ENCODE measurements at regions not wholly inside any gene's neighbourhood (a gene's known extent, or its start where the extent isn't known, plus 50 kb on each side); places are given as distances from the start of the nearest gene placed in this dataset.

GRCh38 chr6:137625808-137626207 is 131.6 kb upstream of the OLIG3 start:
- no peak for TF ChIP-seq POLR2AphosphoS5 (IDR thresholded peaks at IDR 0.05)
- no peak for TF ChIP-seq CTCF (IDR thresholded peaks at IDR 0.05)

Data from upper lobe of left lung (tissue), 4 donors.